22Rv1 (cell line): ENCODE measurements at regions not wholly inside any gene's neighbourhood (a gene's known extent, or its start where the extent isn't known, plus 50 kb on each side); places are given as distances from the start of the nearest gene placed in this dataset.
"Not testable (repeated sequence)": the region's sequence is repeated elsewhere in the genome, so short reads cannot be mapped to it uniquely, and the experiment has no call there.

Experiments used
- H3K27ac ChIP-seq: fragments of 450-650 bp; 2 replicates; pipeline ENCODE4 v1.5.1; 2017
- ZFX ChIP-seq: fragments of 450-650 bp; IDR thresholded peaks from 2 replicates; pipeline ENCODE4 v1.6.1; 2017; ENCODE audit warnings: antibody characterized with exemption, borderline replicate concordance
- TF ChIP-seq, protein P1 (sequence below): fragments of 450-650 bp; IDR thresholded peaks from 2 replicates; pipeline ENCODE4 v1.5.1; 2017; ENCODE audit warnings: mild to moderate bottlenecking

DNA sequence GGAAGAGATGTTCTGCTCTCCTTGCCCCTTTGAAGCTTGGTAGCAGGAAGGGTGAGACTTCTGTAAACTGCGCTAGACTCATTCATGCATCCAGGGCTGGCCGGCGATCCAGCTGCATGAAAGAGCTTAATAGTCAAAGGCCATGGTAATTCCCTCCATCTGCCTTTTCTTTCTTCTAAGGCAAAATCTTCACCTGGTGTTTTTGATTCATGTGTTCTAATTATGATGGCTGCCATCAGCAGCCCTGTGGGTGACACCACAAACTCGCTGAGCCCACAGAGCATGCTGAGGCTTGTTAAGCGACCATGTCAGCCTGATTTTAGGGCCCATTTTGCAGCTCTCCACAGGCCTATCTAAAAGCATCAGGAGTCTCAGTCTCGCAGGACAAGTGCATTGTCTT, 450.1 kb upstream of the TENM3 start:
- H3K27ac ChIP-seq: no peak overlapping the region
- TF ChIP-seq ZFX: no peak
- TF ChIP-seq, protein P1, sequence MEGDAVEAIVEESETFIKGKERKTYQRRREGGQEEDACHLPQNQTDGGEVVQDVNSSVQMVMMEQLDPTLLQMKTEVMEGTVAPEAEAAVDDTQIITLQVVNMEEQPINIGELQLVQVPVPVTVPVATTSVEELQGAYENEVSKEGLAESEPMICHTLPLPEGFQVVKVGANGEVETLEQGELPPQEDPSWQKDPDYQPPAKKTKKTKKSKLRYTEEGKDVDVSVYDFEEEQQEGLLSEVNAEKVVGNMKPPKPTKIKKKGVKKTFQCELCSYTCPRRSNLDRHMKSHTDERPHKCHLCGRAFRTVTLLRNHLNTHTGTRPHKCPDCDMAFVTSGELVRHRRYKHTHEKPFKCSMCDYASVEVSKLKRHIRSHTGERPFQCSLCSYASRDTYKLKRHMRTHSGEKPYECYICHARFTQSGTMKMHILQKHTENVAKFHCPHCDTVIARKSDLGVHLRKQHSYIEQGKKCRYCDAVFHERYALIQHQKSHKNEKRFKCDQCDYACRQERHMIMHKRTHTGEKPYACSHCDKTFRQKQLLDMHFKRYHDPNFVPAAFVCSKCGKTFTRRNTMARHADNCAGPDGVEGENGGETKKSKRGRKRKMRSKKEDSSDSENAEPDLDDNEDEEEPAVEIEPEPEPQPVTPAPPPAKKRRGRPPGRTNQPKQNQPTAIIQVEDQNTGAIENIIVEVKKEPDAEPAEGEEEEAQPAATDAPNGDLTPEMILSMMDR: no peak

DNA sequence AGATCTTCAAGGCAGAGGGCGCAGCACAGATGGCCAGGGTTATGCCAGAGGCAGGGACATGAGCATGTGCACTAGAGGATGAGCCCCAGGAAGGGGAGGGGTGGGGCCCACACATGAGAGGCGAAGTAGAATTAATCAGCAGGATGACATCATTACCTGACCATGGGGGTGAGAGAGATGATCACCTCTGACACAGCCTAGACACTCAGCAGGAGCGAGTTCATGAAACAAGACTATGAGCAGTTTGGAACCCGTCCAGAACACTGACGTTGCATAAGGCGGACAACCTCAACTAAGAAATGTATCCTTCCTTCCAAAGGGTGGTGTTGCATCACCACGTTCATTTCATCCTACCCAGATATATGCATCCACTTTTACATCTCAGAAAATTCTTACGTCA, 446.7 kb upstream of the TENM3 start:
- no peak for TF ChIP-seq ZFX
- TF ChIP-seq, protein P1: no peak
- no peak overlapping the region for H3K27ac ChIP-seq

DNA sequence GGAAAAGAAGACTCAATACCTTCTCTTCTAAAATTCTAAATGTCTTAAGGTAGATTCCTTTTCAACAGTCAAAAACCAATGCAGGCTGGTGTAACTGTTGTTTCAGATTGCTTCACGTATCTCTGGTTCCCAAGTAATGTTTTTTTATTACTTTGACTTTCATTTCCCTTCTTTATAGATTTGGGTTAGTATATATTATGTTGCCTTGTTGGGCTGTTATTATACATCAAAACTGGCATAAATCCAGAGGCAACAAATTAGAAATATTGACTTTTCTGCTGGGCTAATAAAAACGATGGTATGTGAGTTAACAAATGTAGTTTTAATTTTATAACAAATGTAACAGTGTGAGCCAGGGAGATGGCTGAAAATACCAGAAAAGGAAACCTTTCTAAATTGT, 444.7 kb upstream of the TENM3 start:
- TF ChIP-seq ZFX: no peak
- TF ChIP-seq, protein P1: no peak
- no peak overlapping the region for H3K27ac ChIP-seq

DNA sequence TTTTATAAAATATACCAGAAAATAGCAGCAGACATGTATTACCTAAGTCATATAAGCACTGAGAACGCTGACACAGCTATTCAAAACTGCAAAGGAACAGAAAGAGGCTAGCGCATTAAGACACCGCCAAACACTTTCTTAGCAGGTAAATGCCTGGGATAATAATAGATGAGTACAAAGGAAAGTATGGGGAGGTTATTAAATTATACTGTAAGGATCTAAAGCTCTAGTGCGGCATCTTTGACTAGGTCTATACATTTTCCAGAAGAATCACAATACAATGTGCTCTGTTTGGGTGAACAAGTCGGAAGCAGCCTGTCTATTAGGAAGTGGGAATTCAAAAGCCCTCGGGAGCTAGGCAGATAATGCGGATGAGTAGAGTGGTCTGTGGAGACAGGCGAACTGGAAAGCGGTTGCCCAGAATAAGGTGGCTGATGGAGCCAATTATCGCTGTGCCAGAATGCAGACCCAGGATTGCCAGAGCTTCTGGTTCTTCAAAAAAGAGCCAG, 443.6 kb upstream of the TENM3 start:
- TF ChIP-seq, protein P1: no peak
- TF ChIP-seq ZFX: no peak
- H3K27ac ChIP-seq: no peak overlapping the region

DNA sequence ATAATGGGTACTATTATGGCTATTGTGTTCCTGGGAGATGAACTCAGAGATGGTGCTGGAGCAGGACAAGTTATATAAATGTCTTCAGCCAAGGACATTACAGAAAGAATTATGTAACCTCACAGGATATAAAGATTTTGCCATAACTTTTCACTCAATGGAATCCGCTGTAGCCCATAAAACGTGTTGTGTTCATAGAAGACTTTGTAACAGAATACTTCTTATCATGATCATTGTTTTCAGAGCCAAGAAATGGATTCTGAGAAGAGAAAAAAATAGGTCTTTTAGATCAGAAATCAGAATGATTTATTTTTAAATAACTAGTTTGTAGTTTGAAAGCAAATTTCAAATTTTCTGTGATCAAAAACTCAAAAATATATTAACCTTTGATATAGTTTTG, 441.0 kb upstream of the TENM3 start:
- TF ChIP-seq ZFX: no peak
- TF ChIP-seq, protein P1: no peak
- no peak overlapping the region for H3K27ac ChIP-seq

DNA sequence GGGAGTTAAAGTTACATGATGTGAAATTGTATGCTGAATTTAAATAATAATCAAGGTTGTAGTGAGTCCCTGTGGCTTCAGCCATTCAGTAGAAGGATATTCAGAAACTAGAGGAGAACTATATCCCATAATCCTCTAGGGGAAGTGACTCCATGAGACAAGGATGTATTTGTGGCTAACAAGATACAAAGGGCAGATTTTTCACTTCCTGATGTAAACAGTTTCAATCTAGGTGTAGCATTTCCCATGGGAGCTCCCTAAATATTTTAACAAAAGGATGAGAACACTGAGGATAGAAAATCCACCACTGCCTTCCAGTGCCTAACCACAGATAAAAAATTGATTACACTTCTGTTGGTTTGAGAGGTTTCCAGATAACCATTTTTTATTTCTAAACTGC, 435.4 kb upstream of the TENM3 start:
- H3K27ac ChIP-seq: no peak overlapping the region
- TF ChIP-seq ZFX: no peak
- TF ChIP-seq, protein P1: no peak

DNA sequence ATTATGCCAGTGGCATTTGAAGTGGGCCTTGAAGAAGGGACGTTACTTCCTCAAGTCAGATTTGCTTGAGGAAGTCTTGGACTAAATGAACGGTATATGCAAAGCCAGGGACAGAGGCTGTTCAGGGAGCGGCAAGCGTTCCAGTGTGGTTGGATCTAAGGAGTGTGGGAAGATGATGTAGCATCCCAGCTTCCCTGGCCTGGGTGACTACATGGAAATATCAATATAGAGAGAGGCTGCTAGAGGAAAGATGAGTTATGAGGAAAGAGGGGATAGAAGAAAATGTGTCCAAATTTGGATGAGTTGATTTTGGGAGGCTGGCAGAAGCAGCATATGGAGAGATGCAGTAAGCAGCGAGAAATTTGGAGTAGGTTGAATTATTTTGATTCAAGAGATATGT, 432.5 kb upstream of the TENM3 start:
- no peak overlapping the region for H3K27ac ChIP-seq
- TF ChIP-seq, protein P1: no peak
- TF ChIP-seq ZFX: no peak

DNA sequence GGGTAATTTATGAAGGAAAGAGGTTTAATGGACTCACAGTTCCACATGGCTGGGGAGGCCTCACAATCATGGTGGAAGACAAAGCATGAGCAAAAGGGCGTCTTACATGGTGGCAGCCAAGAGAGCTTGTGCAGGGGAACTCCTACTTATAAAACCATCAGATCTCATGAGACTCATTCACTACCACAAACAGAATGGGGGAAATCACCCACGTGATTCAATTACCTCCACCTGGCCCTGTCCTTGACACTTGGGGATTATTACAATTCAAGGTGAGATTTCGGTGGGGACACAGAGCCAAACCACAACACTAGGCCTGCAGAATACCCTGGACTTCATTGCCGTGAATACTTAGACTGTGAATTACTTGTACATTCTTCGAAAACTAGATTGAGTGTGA, 431.7 kb upstream of the TENM3 start:
- not testable (repeated sequence) for H3K27ac ChIP-seq
